ENCODE measurements at regions not wholly inside any gene's neighbourhood (a gene's known extent, or its start where the extent isn't known, plus 50 kb on each side); places are given as distances from the start of the nearest gene placed in this dataset.

DNA sequence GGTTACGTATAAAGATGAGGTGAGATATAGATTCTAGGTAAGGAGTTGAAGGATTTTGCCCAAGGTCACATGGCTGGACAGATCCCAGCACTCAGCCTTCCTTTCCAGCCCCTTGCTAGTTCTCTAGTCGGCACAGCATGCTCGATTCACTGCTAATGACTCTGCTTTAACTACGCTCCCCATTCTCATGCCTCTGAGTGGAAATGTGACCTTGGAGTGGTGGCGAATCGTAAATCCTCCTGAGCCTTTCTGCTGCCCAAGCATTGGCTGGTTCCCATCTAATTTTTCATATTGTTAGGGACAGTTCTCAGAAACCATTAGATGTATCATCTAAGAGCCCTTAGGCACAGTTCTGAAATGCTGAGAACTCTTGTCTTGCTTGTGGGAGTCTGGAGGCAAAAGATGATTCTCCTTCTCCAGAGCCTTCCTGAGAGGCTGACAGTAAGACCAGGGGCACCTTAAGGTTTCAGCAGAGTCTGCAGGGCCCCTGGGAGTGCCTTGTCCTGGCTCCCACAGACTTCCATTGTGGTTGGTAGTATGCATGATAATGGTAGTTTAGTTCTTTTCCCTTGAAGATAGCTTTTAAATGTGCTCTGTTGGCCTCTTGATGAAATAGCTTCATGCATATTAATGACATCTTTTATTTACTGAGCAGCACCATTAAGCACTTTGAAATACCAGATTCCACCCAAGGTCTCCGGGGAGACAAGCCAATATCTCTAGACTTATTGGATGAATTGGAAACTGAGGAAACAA lies 377.8 kb upstream of the SLC14A2 start:
- DNase-seq = no peak
- CTCF ChIA-PET = no interaction called here
- Histone ChIP-seq H3K9ac (no peak overlapping the region), H3F3A (replicated peaks; ENCODE audit: insufficient read depth) (no peaks in the 10 kb centered on the region), H3K27ac (ENCODE audit: low read depth in 2 of 2, low read length in 1 of 2) (no peak overlapping the region), H3K9me3 (no peaks in the 10 kb centered on the region), H3K79me2 (ENCODE audit: insufficient read depth) (no peaks in the 10 kb centered on the region), H2AFZ (ENCODE audit: low read depth) (no peak overlapping the region), H3K4me2 (no peak overlapping the region), H3K9me2 (no peaks in the 10 kb centered on the region), H3K36me3 (replicated peaks in 1 of 2; ENCODE audit: control insufficient read depth in 1 of 2, insufficient read depth in 2 of 2, low read length in 1 of 2) (no peaks in the 10 kb centered on the region), H3K27me3 (ENCODE audit: insufficient read depth) (no peaks in the 10 kb centered on the region), H3K4me3 (ENCODE audit: low read depth in 2 of 2, low read length in 1 of 2) (no peak overlapping the region), H4K20me1 (ENCODE audit: insufficient read depth) (no peaks in the 10 kb centered on the region), H3K4me1 (ENCODE audit: control insufficient read depth in 1 of 2, insufficient read depth in 2 of 2, low read depth in 1 of 2, low read length in 1 of 2) (no peaks in the 10 kb centered on the region)
- POLR2A ChIA-PET = no interaction called here
- TF ChIP-seq TAF1 (IDR thresholded peaks at IDR 0.05; ENCODE audit: borderline replicate concordance, low read depth, low read length) (no peak), SIN3A (IDR thresholded peaks at IDR 0.05; ENCODE audit: borderline replicate concordance, low read depth, low read length) (no peak), FOXJ3 (CRISPR knock-in tag; IDR thresholded peaks at IDR 0.05) (no peak), ZBTB33 (IDR thresholded peaks at IDR 0.05; ENCODE audit: borderline replicate concordance, low read depth) (no peak)
- WGBS (ENCODE audit: low lambda C conversion rate) = 82% methylated on average over 7 of the region's 7 CpGs

DNA sequence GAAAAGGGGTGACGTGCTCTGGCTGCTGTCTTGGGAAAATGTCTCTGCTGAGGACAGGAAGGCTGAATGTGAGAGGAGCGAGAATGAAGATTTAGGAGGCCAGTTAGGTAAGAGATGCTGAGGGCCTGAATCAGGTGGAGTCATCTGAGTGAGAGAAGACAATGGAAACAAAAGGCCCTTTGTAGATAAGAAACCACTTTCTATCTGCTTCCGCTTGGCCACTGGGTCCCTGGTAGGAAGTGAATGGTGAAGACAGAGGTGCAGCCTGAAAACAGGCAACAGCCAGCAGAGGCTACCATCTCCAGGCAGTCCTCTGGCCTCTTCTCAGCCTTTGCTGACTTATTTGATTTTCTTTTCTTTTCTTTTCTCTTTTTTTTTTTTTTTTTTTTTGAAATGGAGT lies 374.0 kb upstream of the SLC14A2 start:
- CTCF ChIA-PET = no interaction called here
- TF ChIP-seq FOSL2 (IDR thresholded peaks at IDR 0.05; ENCODE audit: borderline replicate concordance, low read depth) (no peak), USF2 (IDR thresholded peaks at IDR 0.05; ENCODE audit: borderline replicate concordance, low read depth, low read length) (no peak), MEF2A (IDR thresholded peaks at IDR 0.05; ENCODE audit: borderline replicate concordance, low read depth) (no peak), GABPA (IDR thresholded peaks at IDR 0.05; ENCODE audit: low read depth) (no peak), SIN3A (IDR thresholded peaks at IDR 0.05; ENCODE audit: borderline replicate concordance, low read depth, low read length) (no peak), POLR2AphosphoS5 (IDR thresholded peaks at IDR 0.05; ENCODE audit: low read depth, low read length) (no peak), FOXJ3 (CRISPR knock-in tag; IDR thresholded peaks at IDR 0.05) (no peak), NFIC (IDR thresholded peaks at IDR 0.05; ENCODE audit: borderline replicate concordance) (no peak)
- TF ChIP-seq, protein P1, sequence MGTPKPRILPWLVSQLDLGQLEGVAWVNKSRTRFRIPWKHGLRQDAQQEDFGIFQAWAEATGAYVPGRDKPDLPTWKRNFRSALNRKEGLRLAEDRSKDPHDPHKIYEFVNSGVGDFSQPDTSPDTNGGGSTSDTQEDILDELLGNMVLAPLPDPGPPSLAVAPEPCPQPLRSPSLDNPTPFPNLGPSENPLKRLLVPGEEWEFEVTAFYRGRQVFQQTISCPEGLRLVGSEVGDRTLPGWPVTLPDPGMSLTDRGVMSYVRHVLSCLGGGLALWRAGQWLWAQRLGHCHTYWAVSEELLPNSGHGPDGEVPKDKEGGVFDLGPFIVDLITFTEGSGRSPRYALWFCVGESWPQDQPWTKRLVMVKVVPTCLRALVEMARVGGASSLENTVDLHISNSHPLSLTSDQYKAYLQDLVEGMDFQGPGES (IDR thresholded peaks at IDR 0.05; ENCODE audit: low read depth, low read length) = no peak
- TF ChIP-seq, protein P2, sequence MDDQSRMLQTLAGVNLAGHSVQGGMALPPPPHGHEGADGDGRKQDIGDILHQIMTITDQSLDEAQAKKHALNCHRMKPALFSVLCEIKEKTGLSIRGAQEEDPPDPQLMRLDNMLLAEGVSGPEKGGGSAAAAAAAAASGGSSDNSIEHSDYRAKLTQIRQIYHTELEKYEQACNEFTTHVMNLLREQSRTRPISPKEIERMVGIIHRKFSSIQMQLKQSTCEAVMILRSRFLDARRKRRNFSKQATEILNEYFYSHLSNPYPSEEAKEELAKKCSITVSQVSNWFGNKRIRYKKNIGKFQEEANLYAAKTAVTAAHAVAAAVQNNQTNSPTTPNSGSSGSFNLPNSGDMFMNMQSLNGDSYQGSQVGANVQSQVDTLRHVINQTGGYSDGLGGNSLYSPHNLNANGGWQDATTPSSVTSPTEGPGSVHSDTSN (IDR thresholded peaks at IDR 0.05) = no peak

More for the DNA sequence above, 374.0 kb upstream of the SLC14A2 start:
- 91% methylated on average over 3 of the region's 3 CpGs for WGBS (ENCODE audit: low lambda C conversion rate)
- Histone ChIP-seq H3F3A (replicated peaks; ENCODE audit: insufficient read depth) (no peaks in the 10 kb centered on the region), H3K9me3 (no peaks in the 10 kb centered on the region), H4K20me1 (ENCODE audit: insufficient read depth) (no peaks in the 10 kb centered on the region), H3K9ac (no peak overlapping the region), H3K9me2 (no peaks in the 10 kb centered on the region), H3K36me3 (replicated peaks in 1 of 2; ENCODE audit: control insufficient read depth in 1 of 2, insufficient read depth in 2 of 2, low read length in 1 of 2) (no peaks in the 10 kb centered on the region), H3K4me3 (ENCODE audit: low read depth in 2 of 2, low read length in 1 of 2) (no peak overlapping the region), H3K79me2 (ENCODE audit: insufficient read depth) (no peaks in the 10 kb centered on the region), H3K27me3 (ENCODE audit: insufficient read depth) (no peaks in the 10 kb centered on the region), H2AFZ (ENCODE audit: low read depth) (no peak overlapping the region), H3K27ac (ENCODE audit: low read depth in 2 of 2, low read length in 1 of 2) (no peak overlapping the region), H3K4me2 (no peak overlapping the region), H3K4me1 (ENCODE audit: control insufficient read depth in 1 of 2, insufficient read depth in 2 of 2, low read depth in 1 of 2, low read length in 1 of 2) (peaks cover 0 to 4% of the 10 kb centered on the region in 2 experiments; a peak in 1 of 4 replicates)
- DNase-seq = no peak
- POLR2A ChIA-PET = no interaction called here

Measured in SK-N-SH (cell line).